ENCODE measurements at regions not wholly inside any gene's neighbourhood (a gene's known extent, or its start where the extent isn't known, plus 50 kb on each side); places are given as distances from the start of the nearest gene placed in this dataset.

- Histone ChIP-seq H3K4me3 (replicated peaks in 1 of 3; ENCODE audit: insufficient read depth in 1 of 3, low read depth in 1 of 3, low read length in 3 of 3) (no peak overlapping the region), H3K36me3 (ENCODE audit: control insufficient read depth in 2 of 2, extremely low read depth in 1 of 2, insufficient read depth in 2 of 2, low read length in 2 of 2) (no peaks in the 10 kb centered on the region), H3K9ac (replicated peaks; ENCODE audit: extremely low read depth, insufficient read depth, low read length) (no peak overlapping the region), H3K4me2 (ENCODE audit: insufficient read depth, low read length) (no peak overlapping the region), H3K27me3 (ENCODE audit: control insufficient read depth in 2 of 2, insufficient read depth in 2 of 2, low read length in 2 of 2) (peaks cover 0 to 4% of the 10 kb centered on the region in 2 experiments), H3K4me1 (ENCODE audit: control insufficient read depth, extremely low read depth, insufficient read depth, low read length) (no peaks in the 10 kb centered on the region), H3K9me3 (replicated peaks; ENCODE audit: control insufficient read depth, insufficient read depth, low read length) (no peaks in the 10 kb centered on the region), H3K27ac (ENCODE audit: insufficient read depth, low read depth, low read length) (no peak overlapping the region), H3K79me2 (ENCODE audit: control insufficient read depth, insufficient read depth, low read length) (no peaks in the 10 kb centered on the region), H3K9me1 (replicated peaks; ENCODE audit: control insufficient read depth, extremely low read depth, insufficient read depth, low read length) (no peaks in the 10 kb centered on the region), H2AFZ (ENCODE audit: low read depth, low read length) (no peak overlapping the region), H4K20me1 (replicated peaks; ENCODE audit: control insufficient read depth, extremely low read depth, insufficient read depth, low read length) (no peaks in the 10 kb centered on the region)
- DNase-seq (ENCODE audit: low read depth, low spot score) (no peak), FAIRE-seq (no peak)
- intact Hi-C loops (cut with micrococcal nuclease) = no loop called here
- TF ChIP-seq POLR2AphosphoS5 (IDR thresholded peaks at IDR 0.05; ENCODE audit: insufficient read depth, low read depth, low read length) (no peak), EZH2 (IDR thresholded peaks at IDR 0.05; ENCODE audit: borderline replicate concordance, low read depth, low read length, severe bottlenecking) (no peak), CTCF (IDR thresholded peaks at IDR 0.05; ENCODE audit: extremely low read depth in 1 of 2, insufficient read depth in 1 of 2, low read depth in 1 of 2, low read length in 2 of 2) (no peak), JUN (IDR thresholded peaks at IDR 0.05; ENCODE audit: borderline replicate concordance, insufficient read depth, insufficient read length, low read depth) (no peak), MYC (IDR thresholded peaks at IDR 0.05; ENCODE audit: low read depth, low read length) (no peak), MAX (IDR thresholded peaks at IDR 0.05; ENCODE audit: insufficient read depth, insufficient read length) (no peak), GATA2 (IDR thresholded peaks at IDR 0.05; ENCODE audit: insufficient read depth, insufficient read length, low read depth, low read length) (no peak)
- ChIA-PET CTCF (no interaction called here), POLR2A (no interaction called here)
- BruUV-seq (replicated peaks) = no TSS peak
- dilution Hi-C loops (cut with MboI; ENCODE audit: extremely low pct_ligation_motif_present, low sequenced_read_pairs) = no loop called here
These were observed 163.3 kb upstream of the DIO3 start for GRCh38 chr14:101398011-101398410.

All from endothelial cell of umbilical vein (primary cell).